ENCODE measurements at regions not wholly inside any gene's neighbourhood (a gene's known extent, or its start where the extent isn't known, plus 50 kb on each side); places are given as distances from the start of the nearest gene placed in this dataset.

DNA sequence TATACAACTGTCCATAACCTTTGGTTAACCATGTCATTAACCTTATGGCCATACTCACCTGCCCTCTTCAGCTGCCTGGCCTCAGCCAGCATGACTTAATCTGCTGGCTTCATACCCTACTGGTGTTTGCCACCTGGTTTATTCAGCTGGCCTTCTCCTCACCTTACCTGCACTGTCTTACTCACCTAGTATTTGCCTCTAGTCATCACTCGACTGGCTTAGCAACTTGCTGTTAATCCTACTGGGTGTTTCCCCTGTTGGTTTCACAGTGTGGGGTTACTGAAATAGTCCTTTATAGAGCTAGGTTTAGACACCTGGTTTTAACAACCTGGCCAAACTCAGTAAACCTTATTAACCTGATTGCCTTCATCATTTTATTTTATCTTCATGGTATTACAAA lies 96.4 kb downstream of the IL12A start:
- 87 to 93% (median 91%) methylated on average over 1 of the region's 1 CpG for WGBS, 4 donors
- Histone ChIP-seq H3K9me3 (no peaks in the 10 kb centered on the region), H3K4me1 (no peaks in the 10 kb centered on the region), H3K27me3 (no peaks in the 10 kb centered on the region), H3K4me3 (no peak overlapping the region), H3K36me3 (no peaks in the 10 kb centered on the region), H3K27ac (no peak overlapping the region)
- ATAC-seq, result no peak
- TF ChIP-seq POLR2A (IDR thresholded peaks at IDR 0.05), result no peak
- TF ChIP-seq, protein P1, sequence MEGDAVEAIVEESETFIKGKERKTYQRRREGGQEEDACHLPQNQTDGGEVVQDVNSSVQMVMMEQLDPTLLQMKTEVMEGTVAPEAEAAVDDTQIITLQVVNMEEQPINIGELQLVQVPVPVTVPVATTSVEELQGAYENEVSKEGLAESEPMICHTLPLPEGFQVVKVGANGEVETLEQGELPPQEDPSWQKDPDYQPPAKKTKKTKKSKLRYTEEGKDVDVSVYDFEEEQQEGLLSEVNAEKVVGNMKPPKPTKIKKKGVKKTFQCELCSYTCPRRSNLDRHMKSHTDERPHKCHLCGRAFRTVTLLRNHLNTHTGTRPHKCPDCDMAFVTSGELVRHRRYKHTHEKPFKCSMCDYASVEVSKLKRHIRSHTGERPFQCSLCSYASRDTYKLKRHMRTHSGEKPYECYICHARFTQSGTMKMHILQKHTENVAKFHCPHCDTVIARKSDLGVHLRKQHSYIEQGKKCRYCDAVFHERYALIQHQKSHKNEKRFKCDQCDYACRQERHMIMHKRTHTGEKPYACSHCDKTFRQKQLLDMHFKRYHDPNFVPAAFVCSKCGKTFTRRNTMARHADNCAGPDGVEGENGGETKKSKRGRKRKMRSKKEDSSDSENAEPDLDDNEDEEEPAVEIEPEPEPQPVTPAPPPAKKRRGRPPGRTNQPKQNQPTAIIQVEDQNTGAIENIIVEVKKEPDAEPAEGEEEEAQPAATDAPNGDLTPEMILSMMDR (IDR thresholded peaks at IDR 0.05), result no peak
- intact Hi-C loops (cut with DNase I), result no loop called here
- DNase-seq, result no peak

DNA sequence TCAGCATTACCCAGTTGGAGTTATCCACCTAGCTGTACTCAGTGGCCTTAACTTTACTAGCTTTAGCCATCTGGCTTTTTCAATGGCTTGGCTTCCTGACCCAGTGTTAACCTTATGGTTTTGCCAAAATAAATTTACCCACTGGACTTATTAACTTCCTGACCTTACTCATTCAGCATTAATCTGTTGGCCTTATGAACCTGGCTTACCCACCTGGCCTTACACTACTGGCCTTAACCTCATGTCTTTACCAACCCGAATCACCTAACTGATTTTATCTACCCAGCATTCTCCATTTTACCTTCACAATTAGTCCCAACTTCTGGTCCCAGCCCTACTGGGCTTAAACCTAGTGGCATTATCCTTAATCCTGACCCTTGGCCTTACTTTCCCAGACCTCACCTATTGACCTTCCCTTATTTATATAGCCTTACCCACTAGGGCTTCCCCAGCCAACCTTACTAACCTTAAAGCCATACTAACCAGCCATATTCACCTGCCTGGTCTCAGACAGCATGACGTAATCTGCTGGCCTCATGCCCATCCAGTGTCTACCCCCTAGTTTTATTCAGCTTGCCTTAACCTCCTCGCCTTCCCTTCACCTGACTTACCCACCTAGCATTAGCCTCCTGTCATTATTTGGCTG lies 100.0 kb downstream of the IL12A start:
- no peaks in the 10 kb centered on the region for H3K36me3 ChIP-seq
- H3K27ac ChIP-seq, result no peak overlapping the region
- intact Hi-C loops (cut with DNase I), result no loop called here
- H3K4me1 ChIP-seq, result no peaks in the 10 kb centered on the region
- TF ChIP-seq, protein P1 (IDR thresholded peaks at IDR 0.05), result no peak
- no peak for TF ChIP-seq POLR2A (IDR thresholded peaks at IDR 0.05)
- DNase-seq (no peak), ATAC-seq (no peak)
- no peak overlapping the region for H3K4me3 ChIP-seq
- H3K27me3 ChIP-seq, result no peaks in the 10 kb centered on the region
- WGBS, 4 donors, result 82 to 97% (median 92%) methylated on average over 3 of the region's 3 CpGs
- no peaks in the 10 kb centered on the region for H3K9me3 ChIP-seq

DNA sequence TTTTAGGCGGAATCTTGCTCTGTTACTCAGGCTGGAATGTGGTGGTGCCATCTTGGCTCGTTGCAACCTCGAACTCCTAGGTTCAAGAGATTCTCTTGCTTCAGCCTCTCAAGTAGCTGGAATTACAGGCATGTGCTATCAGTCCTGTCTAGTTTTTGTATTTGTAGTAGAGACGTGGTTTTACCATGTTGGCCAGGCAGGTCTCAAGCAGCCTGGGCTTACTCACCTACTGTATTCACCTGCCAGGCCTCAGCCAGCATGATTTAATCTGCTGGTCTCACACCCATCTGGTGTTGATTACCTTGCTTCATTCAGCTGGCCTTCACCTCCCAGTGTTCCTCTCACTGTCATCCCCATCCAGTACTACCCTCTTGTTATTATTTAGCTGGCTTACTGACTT lies 102.0 kb downstream of the IL12A start:
- no peaks in the 10 kb centered on the region for H3K9me3 ChIP-seq
- no peak overlapping the region for H3K4me3 ChIP-seq
- 87 to 98% (median 93%) methylated on average over 4 of the region's 4 CpGs for WGBS, 4 donors
- ATAC-seq, result no peak
- H3K27me3 ChIP-seq, result no peaks in the 10 kb centered on the region
- no peaks in the 10 kb centered on the region for H3K36me3 ChIP-seq
- DNase-seq, result no peak
- TF ChIP-seq POLR2A (IDR thresholded peaks at IDR 0.05), result no peak
- TF ChIP-seq, protein P1 (IDR thresholded peaks at IDR 0.05), result no peak
- intact Hi-C loops (cut with DNase I), result no loop called here
- H3K27ac ChIP-seq, result no peak overlapping the region
- no peaks in the 10 kb centered on the region for H3K4me1 ChIP-seq

DNA sequence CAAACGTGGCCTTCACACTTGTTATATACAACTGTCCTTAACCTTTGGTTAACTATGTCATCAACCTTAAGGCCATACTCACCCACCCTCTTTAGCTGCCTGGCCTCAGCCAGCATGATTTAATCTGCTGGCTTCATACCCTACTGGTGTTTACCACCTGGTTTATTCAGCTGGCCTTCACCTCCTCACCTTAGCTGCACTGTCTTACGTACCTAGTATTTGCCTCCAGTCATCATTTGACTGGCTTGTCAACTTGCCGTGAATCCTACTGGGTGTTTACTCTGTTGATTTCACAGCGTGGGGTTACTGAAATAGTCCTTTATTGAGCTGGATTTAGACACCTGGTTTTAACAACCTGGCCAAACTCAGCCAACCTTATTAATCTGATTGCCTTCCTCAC lies 102.8 kb downstream of the IL12A start:
- Histone ChIP-seq H3K27ac (no peak overlapping the region), H3K27me3 (no peaks in the 10 kb centered on the region), H3K4me3 (no peak overlapping the region), H3K9me3 (no peaks in the 10 kb centered on the region), H3K36me3 (no peaks in the 10 kb centered on the region), H3K4me1 (no peaks in the 10 kb centered on the region)
- intact Hi-C loops (cut with DNase I), result no loop called here
- no peak for TF ChIP-seq POLR2A (IDR thresholded peaks at IDR 0.05)
- ATAC-seq (no peak), DNase-seq (no peak)
- 89 to 96% (median 92%) methylated on average over 4 of the region's 4 CpGs for WGBS, 4 donors

DNA sequence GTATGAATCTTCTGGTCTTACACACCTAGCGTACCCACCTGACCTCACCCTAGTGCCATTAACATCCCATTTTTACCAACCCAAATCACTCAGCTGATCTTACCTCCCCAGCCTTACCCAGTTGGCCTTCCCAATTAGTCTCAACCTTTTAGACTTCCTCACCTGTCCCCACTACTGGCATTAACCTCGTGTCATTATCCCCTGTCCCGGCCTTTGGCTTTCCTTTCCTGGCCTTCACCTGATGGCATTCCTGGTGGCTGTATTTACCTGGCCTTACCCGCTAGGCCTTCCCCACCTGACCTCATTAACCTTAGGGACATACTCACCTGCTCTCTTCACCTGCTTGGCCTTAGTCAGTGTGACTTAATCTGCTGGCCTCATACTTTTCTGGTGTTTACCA lies 104.1 kb downstream of the IL12A start:
- Histone ChIP-seq H3K4me3 (no peak overlapping the region), H3K27ac (no peak overlapping the region), H3K9me3 (no peaks in the 10 kb centered on the region), H3K4me1 (no peaks in the 10 kb centered on the region), H3K36me3 (no peaks in the 10 kb centered on the region), H3K27me3 (no peaks in the 10 kb centered on the region)
- no peak for TF ChIP-seq POLR2A (IDR thresholded peaks at IDR 0.05)
- TF ChIP-seq, protein P1 (IDR thresholded peaks at IDR 0.05), result no peak
- 92 to 97% (median 96%) methylated on average over 4 of the region's 4 CpGs for WGBS, 4 donors
- no peak for DNase-seq
- intact Hi-C loops (cut with DNase I), result no loop called here
- no peak for ATAC-seq
